OCI-M1 (cell line): ENCODE measurements at regions not wholly inside any gene's neighbourhood (a gene's known extent, or its start where the extent isn't known, plus 50 kb on each side); places are given as distances from the start of the nearest gene placed in this dataset.

Experiments
- DNase-seq: peaks from one replicate; lab custom pipeline; 2025; lab: John Stamatoyannopoulos, UW

GRCh38 chr20:60694763-60695162 lies 557.3 kb upstream of the CDH4 start:
- DNase-seq, result no peak

GRCh38 chr20:60695226-60696000 lies 556.6 kb upstream of the CDH4 start:
- no peak for DNase-seq

GRCh38 chr20:60697252-60697651 lies 554.8 kb upstream of the CDH4 start:
- DNase-seq, result no peak

- DNase-seq, result no peak
These were observed 551.3 kb upstream of the CDH4 start for GRCh38 chr20:60700728-60701127.

- DNase-seq, result no peak
These were observed 547.9 kb upstream of the CDH4 start for GRCh38 chr20:60704147-60704546.

- no peak for DNase-seq
These were observed 538.7 kb upstream of the CDH4 start for GRCh38 chr20:60713396-60713795.

GRCh38 chr20:60715172-60715571 lies 536.9 kb upstream of the CDH4 start:
- no peak for DNase-seq

- DNase-seq, result no peak
These were observed 533.1 kb upstream of the CDH4 start for GRCh38 chr20:60718743-60719480.

- DNase-seq, result no peak
These were observed 526.7 kb upstream of the CDH4 start for GRCh38 chr20:60725311-60725906.

- no peak for DNase-seq
These were observed 524.6 kb upstream of the CDH4 start for GRCh38 chr20:60727425-60727824.

GRCh38 chr20:60728705-60729104 lies 523.4 kb upstream of the CDH4 start:
- DNase-seq, result no peak

GRCh38 chr20:60729135-60729900 lies 522.7 kb upstream of the CDH4 start:
- DNase-seq, result no peak

- no peak for DNase-seq
These were observed 519.7 kb upstream of the CDH4 start for GRCh38 chr20:60732322-60732721.

GRCh38 chr20:60748086-60748485 lies 504.0 kb upstream of the CDH4 start:
- no peak for DNase-seq

- DNase-seq, result no peak
These were observed 502.1 kb upstream of the CDH4 start for GRCh38 chr20:60749804-60750602.

- no peak for DNase-seq
These were observed 501.2 kb upstream of the CDH4 start for GRCh38 chr20:60750909-60751308.

- no peak for DNase-seq
These were observed 500.2 kb upstream of the CDH4 start for GRCh38 chr20:60751826-60752225.

- DNase-seq, result no peak
These were observed 499.2 kb upstream of the CDH4 start for GRCh38 chr20:60752741-60753420.

GRCh38 chr20:60754856-60755255 lies 497.2 kb upstream of the CDH4 start:
- DNase-seq, result no peak

GRCh38 chr20:60759651-60760050 lies 492.4 kb upstream of the CDH4 start:
- no peak for DNase-seq
